H9 (cell line): ENCODE measurements at regions not wholly inside any gene's neighbourhood (a gene's known extent, or its start where the extent isn't known, plus 50 kb on each side); places are given as distances from the start of the nearest gene placed in this dataset.

Experiments
- DNase-seq: peaks from one replicate; pipeline ENCODE4 v3.0.0-alpha.2; 2017
- H2AFZ ChIP-seq: one replicate; pipeline ENCODE4 v1.6.1; 2013; ENCODE audit warnings: mild to moderate bottlenecking, low read length, control low read depth, moderate library complexity
- H2AK5ac ChIP-seq: 2 replicates; pipeline ENCODE4 v1.6.1; 2013; ENCODE audit warnings: low read length, control low read depth, mixed read lengths; ENCODE audit not compliant: insufficient read length
- H2BK120ac ChIP-seq: one replicate; pipeline ENCODE4 v1.6.1; 2013; ENCODE audit warnings: low read depth, mild to moderate bottlenecking, low read length, control low read depth, inconsistent platforms; ENCODE audit not compliant: poor library complexity, severe bottlenecking
- H2BK12ac ChIP-seq: 2 replicates; pipeline ENCODE4 v1.6.1; 2013; ENCODE audit warnings: low read length, control low read depth, mixed read lengths, low read depth; ENCODE audit not compliant: insufficient read length
- H2BK15ac ChIP-seq: 2 replicates; pipeline ENCODE4 v1.6.1; 2013; ENCODE audit warnings: low read depth, low read length, control low read depth
- H2BK20ac ChIP-seq: one replicate; pipeline ENCODE4 v1.6.1; 2013; ENCODE audit warnings: low read depth, mild to moderate bottlenecking, low read length, control low read depth, inconsistent platforms; ENCODE audit not compliant: poor library complexity, severe bottlenecking
- H2BK5ac ChIP-seq: 2 replicates; pipeline ENCODE4 v1.6.1; 2013; ENCODE audit warnings: low read length, control low read depth, mixed read lengths; ENCODE audit not compliant: insufficient read length
- H3K14ac ChIP-seq: 2 replicates; pipeline ENCODE4 v1.6.1; 2013; ENCODE audit warnings: low read length, control low read depth; ENCODE audit not compliant: insufficient read depth
- H3K18ac ChIP-seq: 2 replicates; pipeline ENCODE4 v1.6.1; 2013; ENCODE audit warnings: low read depth, mild to moderate bottlenecking, mixed read lengths, low read length, control low read depth; ENCODE audit not compliant: insufficient read length
- H3K23ac ChIP-seq: 2 replicates; pipeline ENCODE4 v1.6.1; 2013; ENCODE audit warnings: low read length, control low read depth, mixed read lengths, low read depth; ENCODE audit not compliant: insufficient read length
- H3K23me2 ChIP-seq: 2 replicates; pipeline ENCODE4 v1.6.1; 2013; ENCODE audit warnings: low read depth, mild to moderate bottlenecking, mixed read lengths, low read length, control low read depth; ENCODE audit not compliant: insufficient read length, poor library complexity, severe bottlenecking
- H3K27ac ChIP-seq: 2 replicates; pipeline ENCODE4 v1.5.1; 2013; ENCODE audit warnings: low read length, control low read depth, mixed read lengths, low read depth; ENCODE audit not compliant: insufficient read length
- H3K27me3 ChIP-seq: 2 replicates; pipeline ENCODE4 v1.6.1; 2013; ENCODE audit warnings: low read length, control low read depth, inconsistent platforms; ENCODE audit not compliant: insufficient read depth
- H3K4ac ChIP-seq: 2 replicates; pipeline ENCODE4 v1.6.1; 2013; ENCODE audit warnings: low read depth, mild to moderate bottlenecking, control low read depth, inconsistent platforms, low read length, moderate library complexity
- H3K4me1 ChIP-seq: 2 replicates; pipeline ENCODE4 v1.6.1; 2013; ENCODE audit warnings: low read length, control low read depth, inconsistent platforms; ENCODE audit not compliant: insufficient read depth
- H3K4me2 ChIP-seq: 2 replicates; pipeline ENCODE4 v1.6.1; 2013; ENCODE audit warnings: low read length, control low read depth, mixed read lengths; ENCODE audit not compliant: insufficient read length, insufficient read depth
- H3K56ac ChIP-seq: 2 replicates; pipeline ENCODE4 v1.6.1; 2013; ENCODE audit warnings: low read depth, mild to moderate bottlenecking, mixed read lengths, low read length, control low read depth; ENCODE audit not compliant: insufficient read length
- H3K79me1 ChIP-seq: 2 replicates; pipeline ENCODE4 v1.6.1; 2013; ENCODE audit warnings: low read depth, mild to moderate bottlenecking, moderate library complexity, low read length, control low read depth, inconsistent platforms; ENCODE audit not compliant: insufficient read depth, poor library complexity, severe bottlenecking
- H3K79me2 ChIP-seq: 2 replicates; pipeline ENCODE4 v1.6.1; 2013; ENCODE audit warnings: low read length, control low read depth, inconsistent platforms; ENCODE audit not compliant: insufficient read depth
- H3K9ac ChIP-seq: 2 replicates; pipeline ENCODE4 v1.6.1; 2013; ENCODE audit warnings: low read length, control low read depth, mixed read lengths; ENCODE audit not compliant: insufficient read length; ENCODE audit errors: extremely low read depth
- H3K9me3 ChIP-seq: one replicate; pipeline ENCODE4 v1.6.1; 2013; ENCODE audit warnings: low read depth, low read length, inconsistent platforms; ENCODE audit not compliant: control insufficient read depth
- H3T11ph ChIP-seq: one replicate; pipeline ENCODE4 v1.6.1; 2013; ENCODE audit warnings: mild to moderate bottlenecking, low read length, control low read depth, inconsistent platforms
- H4K20me1 ChIP-seq: one replicate; pipeline ENCODE4 v1.6.1; 2013; ENCODE audit not compliant: control insufficient read depth, insufficient read length, insufficient read depth
- H4K5ac ChIP-seq: 2 replicates; pipeline ENCODE4 v1.6.1; 2013; ENCODE audit warnings: low read depth, mild to moderate bottlenecking, mixed read lengths, low read length, control low read depth; ENCODE audit not compliant: insufficient read length
- H4K8ac ChIP-seq: replicated peaks from 2 replicates; pipeline ENCODE4 v1.6.1; 2013; ENCODE audit warnings: low read length, control low read depth, mixed read lengths, low read depth; ENCODE audit not compliant: insufficient read length
- H4K91ac ChIP-seq: 2 replicates; pipeline ENCODE4 v1.6.1; 2013; ENCODE audit warnings: low read depth, mild to moderate bottlenecking, moderate library complexity, mixed read lengths, low read length, control low read depth; ENCODE audit not compliant: insufficient read length
- H3K27ac Mint-ChIP-seq, 3 experiments: 2 replicates in 2 of 3; 3 replicates in 1 of 3; pipeline ENCODE4 v1.8.0; 2020 to 2021; ENCODE audit warnings: mixed read lengths in 3 of 3, mild to moderate bottlenecking in 1 of 3, moderate library complexity in 1 of 3
- H3K27me3 Mint-ChIP-seq: 2 replicates; pipeline ENCODE4 v1.8.0; 2021; ENCODE audit warnings: low read depth, mild to moderate bottlenecking, moderate library complexity, mixed read lengths
- H3K36me3 Mint-ChIP-seq, 3 experiments: 2 replicates in 2 of 3; 3 replicates in 1 of 3; pipeline ENCODE4 v1.8.0; 2020 to 2021; ENCODE audit warnings: low read depth in 3 of 3, mixed read lengths in 3 of 3; ENCODE audit not compliant: insufficient read depth in 1 of 3
- H3K4me1 Mint-ChIP-seq, 2 experiments: 2 replicates each; pipeline ENCODE4 v1.8.0; 2020; ENCODE audit warnings: mixed read lengths in 2 of 2
- H3K4me3 Mint-ChIP-seq, 2 experiments: 2 replicates in 1 of 2; 3 replicates in 1 of 2; pipeline ENCODE4 v1.8.0; 2020 to 2021; ENCODE audit warnings: mild to moderate bottlenecking in 2 of 2, mixed read lengths in 2 of 2, moderate library complexity in 1 of 2
- H3K9me3 Mint-ChIP-seq, 2 experiments: 2 replicates in 1 of 2; 3 replicates in 1 of 2; pipeline ENCODE4 v1.8.0; 2020; ENCODE audit warnings: mild to moderate bottlenecking in 2 of 2, mixed read lengths in 2 of 2, moderate library complexity in 1 of 2
- TF ChIP-seq, protein P1 (sequence below): fragments of 200-600 bp; sonication (generic); conservative IDR thresholded peaks from 3 replicates; pipeline ENCODE4 v1.8.0; 2021; ENCODE audit warnings: antibody characterized with exemption, mild to moderate bottlenecking

DNA sequence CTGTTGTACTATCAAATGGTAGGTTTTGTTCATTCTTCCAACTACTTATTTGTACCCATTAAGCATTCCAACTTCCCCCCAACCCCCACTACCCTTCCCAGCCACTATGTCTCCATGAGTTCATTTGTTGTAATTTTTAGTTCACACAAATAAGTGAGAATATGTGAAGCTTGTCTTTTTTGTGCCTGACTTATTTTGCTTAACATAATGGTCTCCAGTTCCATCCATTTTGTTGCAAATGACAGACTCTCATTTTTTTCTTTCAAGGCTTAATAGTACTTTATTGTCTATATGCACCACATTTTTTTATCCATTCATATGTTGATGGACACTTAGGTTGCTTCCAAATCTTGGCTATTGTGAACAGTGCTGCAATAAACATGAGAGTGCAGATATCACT lies 86.2 kb downstream of the ALG10B start:
- DNase-seq, result no peak
- Histone ChIP-seq H2BK120ac (no peak overlapping the region), H3K9ac (no peak overlapping the region), H4K8ac (no peak overlapping the region), H2BK5ac (no peak overlapping the region), H3K9me3 (no peaks in the 10 kb centered on the region), H3K23me2 (no peaks in the 10 kb centered on the region), H2BK20ac (no peak overlapping the region), H4K20me1 (no peaks in the 10 kb centered on the region), H3K27me3 (no peaks in the 10 kb centered on the region), H3K4me2 (no peak overlapping the region), H2AK5ac (no peak overlapping the region), H3K56ac (no peak overlapping the region), H2BK12ac (no peak overlapping the region), H3K23ac (no peak overlapping the region), H3K14ac (no peak overlapping the region), H3K27ac (no peak overlapping the region), H2AFZ (no peak overlapping the region), H3K4me1 (no peaks in the 10 kb centered on the region), H3K18ac (no peak overlapping the region), H3K79me2 (no peaks in the 10 kb centered on the region), H4K5ac (no peak overlapping the region), H4K91ac (no peak overlapping the region), H2BK15ac (no peak overlapping the region), H3K4ac (no peak overlapping the region), H3T11ph (no peak overlapping the region), H3K79me1 (no peaks in the 10 kb centered on the region)
- TF ChIP-seq, protein P1, sequence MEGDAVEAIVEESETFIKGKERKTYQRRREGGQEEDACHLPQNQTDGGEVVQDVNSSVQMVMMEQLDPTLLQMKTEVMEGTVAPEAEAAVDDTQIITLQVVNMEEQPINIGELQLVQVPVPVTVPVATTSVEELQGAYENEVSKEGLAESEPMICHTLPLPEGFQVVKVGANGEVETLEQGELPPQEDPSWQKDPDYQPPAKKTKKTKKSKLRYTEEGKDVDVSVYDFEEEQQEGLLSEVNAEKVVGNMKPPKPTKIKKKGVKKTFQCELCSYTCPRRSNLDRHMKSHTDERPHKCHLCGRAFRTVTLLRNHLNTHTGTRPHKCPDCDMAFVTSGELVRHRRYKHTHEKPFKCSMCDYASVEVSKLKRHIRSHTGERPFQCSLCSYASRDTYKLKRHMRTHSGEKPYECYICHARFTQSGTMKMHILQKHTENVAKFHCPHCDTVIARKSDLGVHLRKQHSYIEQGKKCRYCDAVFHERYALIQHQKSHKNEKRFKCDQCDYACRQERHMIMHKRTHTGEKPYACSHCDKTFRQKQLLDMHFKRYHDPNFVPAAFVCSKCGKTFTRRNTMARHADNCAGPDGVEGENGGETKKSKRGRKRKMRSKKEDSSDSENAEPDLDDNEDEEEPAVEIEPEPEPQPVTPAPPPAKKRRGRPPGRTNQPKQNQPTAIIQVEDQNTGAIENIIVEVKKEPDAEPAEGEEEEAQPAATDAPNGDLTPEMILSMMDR, result no peak
- peaks cover 0 to 30% (median 4%) of the 10 kb centered on the region in 3 experiments; a peak in 5 of 7 replicates for H3K36me3 Mint-ChIP-seq
- no peak overlapping the region; a peak in 1 of 7 replicates for H3K27ac Mint-ChIP-seq
- peaks cover 13% of the 10 kb centered on the region in 2 experiments for H3K4me1 Mint-ChIP-seq
- H3K4me3 Mint-ChIP-seq, result no peak overlapping the region
- H3K9me3 Mint-ChIP-seq, result peaks cover 23 to 26% of the 10 kb centered on the region in 2 experiments; a peak in 4 of 5 replicates
- H3K27me3 Mint-ChIP-seq, result no peaks in the 10 kb centered on the region
